GM12891 (cell line): ENCODE measurements at regions not wholly inside any gene's neighbourhood (a gene's known extent, or its start where the extent isn't known, plus 50 kb on each side); places are given as distances from the start of the nearest gene placed in this dataset.

ENCODE experiments used
- PAX5 ChIP-seq: IDR thresholded peaks from 2 replicates; pipeline ENCODE4 v1.6.1; 2011; ENCODE audit warnings: low read length, moderate library complexity, mild to moderate bottlenecking; ENCODE audit not compliant: insufficient read depth, severe bottlenecking
- POLR2A ChIP-seq: IDR thresholded peaks from 2 replicates; pipeline ENCODE4 v1.6.1; 2011; ENCODE audit warnings: low read depth, low read length, control low read depth
- POLR2AphosphoS5 ChIP-seq: IDR thresholded peaks from 2 replicates; pipeline ENCODE4 v1.6.1; 2011; ENCODE audit warnings: low read depth, low read length, control low read depth
- POU2F2 ChIP-seq: IDR thresholded peaks from 2 replicates; pipeline ENCODE4 v1.6.1; 2011; ENCODE audit warnings: low read depth, mild to moderate bottlenecking, control low read depth, low read length, moderate library complexity
- SPI1 ChIP-seq: IDR thresholded peaks from 2 replicates; pipeline ENCODE4 v1.6.1; 2011; ENCODE audit warnings: low read depth, low read length, control low read depth

DNA sequence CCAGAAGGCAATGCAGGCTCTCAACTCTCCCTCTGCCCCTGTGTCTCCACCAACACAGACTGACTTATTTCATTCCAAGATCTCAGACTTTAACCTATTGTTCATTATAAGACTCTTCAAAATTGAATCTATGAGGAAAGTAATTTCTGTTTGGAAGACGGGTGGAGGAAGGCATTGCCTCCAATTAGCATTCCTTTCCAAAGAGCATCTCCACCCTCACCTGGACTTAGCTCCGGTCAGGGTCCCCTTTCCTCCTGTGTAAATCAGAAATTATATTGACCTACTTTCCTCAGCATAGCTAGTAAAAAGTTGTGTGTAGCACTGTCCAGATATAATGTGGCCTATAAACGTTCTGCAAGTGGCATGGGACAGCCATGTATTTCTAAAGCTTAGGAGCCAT, 230.4 kb upstream of the ACVR2A start:
- TF ChIP-seq POLR2A: no peak
- TF ChIP-seq POU2F2: no peak
- TF ChIP-seq PAX5: no peak
- TF ChIP-seq POLR2AphosphoS5: no peak
- TF ChIP-seq SPI1: no peak
